Lung microvascular endothelial cell (primary cell): ENCODE measurements at regions not wholly inside any gene's neighbourhood (a gene's known extent, or its start where the extent isn't known, plus 50 kb on each side); places are given as distances from the start of the nearest gene placed in this dataset.

Source experiments
- DNase-seq, 2 donors: peaks; one replicate each; pipeline versions ENCODE4 v3.0.0 to v3.0.0-alpha.2; 2010; ENCODE audit warnings: low read depth in 2 of 2

- no peak for DNase-seq
Measured at GRCh38 chr3:180340395-180340794, 261.6 kb upstream of the TTC14 start.

GRCh38 chr3:180341516-180341915 lies 260.4 kb upstream of the TTC14 start:
- no peak for DNase-seq

- DNase-seq = no peak
Measured at GRCh38 chr3:180351601-180352000, 250.4 kb upstream of the TTC14 start.

GRCh38 chr3:180352261-180352660 lies 249.7 kb upstream of the TTC14 start:
- DNase-seq = no peak

- DNase-seq = no peak
Measured at GRCh38 chr3:180354214-180354613, 247.7 kb upstream of the TTC14 start.

GRCh38 chr3:180358179-180358578 lies 243.8 kb upstream of the TTC14 start:
- DNase-seq = peak in 1 of 2 donors; percentile 86

GRCh38 chr3:180359061-180359952 lies 242.7 kb upstream of the TTC14 start:
- DNase-seq = no peak

GRCh38 chr3:180359953-180360279 lies 242.0 kb upstream of the TTC14 start:
- DNase-seq = no peak

GRCh38 chr3:180362081-180362480 lies 239.9 kb upstream of the TTC14 start:
- peak in 1 of 2 donors; percentile 24 for DNase-seq

GRCh38 chr3:180375831-180376230 lies 226.1 kb upstream of the TTC14 start:
- DNase-seq = no peak

GRCh38 chr3:180378496-180378895 lies 223.5 kb upstream of the TTC14 start:
- no peak for DNase-seq

GRCh38 chr3:180382638-180383180 lies 219.3 kb upstream of the TTC14 start:
- no peak for DNase-seq

- DNase-seq = peak in 1 of 2 donors; percentile 35
Measured at GRCh38 chr3:180383332-180384020, 218.5 kb upstream of the TTC14 start.

- DNase-seq = no peak
Measured at GRCh38 chr3:180390313-180390712, 211.7 kb upstream of the TTC14 start.

- DNase-seq = no peak
Measured at GRCh38 chr3:180391001-180391400, 211.0 kb upstream of the TTC14 start.

GRCh38 chr3:180401226-180401625 lies 200.7 kb upstream of the TTC14 start:
- no peak for DNase-seq

GRCh38 chr3:180402471-180403073 lies 199.4 kb upstream of the TTC14 start:
- no peak for DNase-seq

- no peak for DNase-seq
Measured at GRCh38 chr3:180403156-180403555, 198.8 kb upstream of the TTC14 start.

GRCh38 chr3:180408654-180409053 lies 193.3 kb upstream of the TTC14 start:
- peak; percentile 7 to 77 for DNase-seq

GRCh38 chr3:180409170-180409569 lies 192.8 kb upstream of the TTC14 start:
- DNase-seq = peak in 1 of 2 donors; percentile 41

GRCh38 chr3:180409883-180410282 lies 192.1 kb upstream of the TTC14 start:
- no peak for DNase-seq

- DNase-seq = no peak
Measured at GRCh38 chr3:180414157-180414556, 187.8 kb upstream of the TTC14 start.
